ENCODE measurements at regions not wholly inside any gene's neighbourhood (a gene's known extent, or its start where the extent isn't known, plus 50 kb on each side); places are given as distances from the start of the nearest gene placed in this dataset.

GRCh38 chr11:15783619-15784018 is 572.7 kb downstream of the SOX6 start:
- DNase-seq = no peak

- DNase-seq = no peak
Observed at GRCh38 chr11:15793043-15793996, 563.0 kb downstream of the SOX6 start.

- no peak for DNase-seq
Observed at GRCh38 chr11:15794361-15795150, 561.8 kb downstream of the SOX6 start.

GRCh38 chr11:15795378-15795777 is 561.0 kb downstream of the SOX6 start:
- DNase-seq = no peak

GRCh38 chr11:15800111-15800800 is 556.1 kb downstream of the SOX6 start:
- no peak for DNase-seq

- no peak for DNase-seq
Observed at GRCh38 chr11:15801126-15801525, 555.2 kb downstream of the SOX6 start.

- DNase-seq = no peak
Observed at GRCh38 chr11:15801616-15802015, 554.7 kb downstream of the SOX6 start.

GRCh38 chr11:15805726-15806125 is 550.6 kb downstream of the SOX6 start:
- no peak for DNase-seq

- DNase-seq = no peak
Observed at GRCh38 chr11:15806217-15806616, 550.1 kb downstream of the SOX6 start.

GRCh38 chr11:15807827-15808226 is 548.5 kb downstream of the SOX6 start:
- no peak for DNase-seq

- DNase-seq = no peak
Observed at GRCh38 chr11:15810082-15810481, 546.3 kb downstream of the SOX6 start.

- DNase-seq = no peak
Observed at GRCh38 chr11:15810525-15810924, 545.8 kb downstream of the SOX6 start.

- DNase-seq = no peak
Observed at GRCh38 chr11:15815246-15816195, 540.8 kb downstream of the SOX6 start.

- DNase-seq = peak; percentile 22
Observed at GRCh38 chr11:15816260-15816871, 540.0 kb downstream of the SOX6 start.

- no peak for DNase-seq
Observed at GRCh38 chr11:15817001-15817400, 539.3 kb downstream of the SOX6 start.

- DNase-seq = no peak
Observed at GRCh38 chr11:15818132-15818842, 538.1 kb downstream of the SOX6 start.

- DNase-seq = peak; percentile 51
Observed at GRCh38 chr11:15819679-15820286, 536.6 kb downstream of the SOX6 start.

- no peak for DNase-seq
Observed at GRCh38 chr11:15821451-15821850, 534.9 kb downstream of the SOX6 start.

GRCh38 chr11:15824060-15824459 is 532.3 kb downstream of the SOX6 start:
- no peak for DNase-seq

GRCh38 chr11:15825976-15826650 is 530.2 kb downstream of the SOX6 start:
- no peak for DNase-seq
